ENCODE measurements at regions not wholly inside any gene's neighbourhood (a gene's known extent, or its start where the extent isn't known, plus 50 kb on each side); places are given as distances from the start of the nearest gene placed in this dataset.

DNA sequence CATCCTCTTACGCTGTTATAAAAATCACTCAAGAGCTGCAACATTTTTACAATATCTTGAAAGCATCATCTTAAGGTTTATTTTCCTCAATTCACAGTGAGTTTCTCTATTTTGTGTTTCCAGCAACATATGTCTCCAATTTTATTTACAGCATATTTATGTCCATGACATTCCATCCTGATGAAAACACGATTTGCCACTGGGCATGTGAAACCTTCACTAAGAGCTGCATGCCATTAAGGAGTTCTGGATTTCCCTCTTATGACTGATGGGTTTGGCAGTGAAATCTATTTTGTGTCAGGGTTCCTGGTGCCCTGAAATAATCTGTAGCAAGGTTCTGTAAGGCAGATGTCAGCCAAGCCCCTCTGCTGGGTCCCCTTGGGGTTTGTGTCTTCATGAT lies 527.6 kb upstream of the KLF12 start (continued):
- TF ChIP-seq PBX3 (IDR thresholded peaks at IDR 0.05; ENCODE audit: insufficient replicate concordance, low read depth, low read length) (no peak), ZBTB11 (CRISPR knock-in tag; IDR thresholded peaks at IDR 0.05) (no peak), SPI1 (IDR thresholded peaks at IDR 0.05; ENCODE audit: borderline replicate concordance, insufficient read depth, low read depth, low read length) (no peak), ZBTB4 (CRISPR knock-in tag; IDR thresholded peaks at IDR 0.05) (no peak)
- TF ChIP-seq, protein P1, sequence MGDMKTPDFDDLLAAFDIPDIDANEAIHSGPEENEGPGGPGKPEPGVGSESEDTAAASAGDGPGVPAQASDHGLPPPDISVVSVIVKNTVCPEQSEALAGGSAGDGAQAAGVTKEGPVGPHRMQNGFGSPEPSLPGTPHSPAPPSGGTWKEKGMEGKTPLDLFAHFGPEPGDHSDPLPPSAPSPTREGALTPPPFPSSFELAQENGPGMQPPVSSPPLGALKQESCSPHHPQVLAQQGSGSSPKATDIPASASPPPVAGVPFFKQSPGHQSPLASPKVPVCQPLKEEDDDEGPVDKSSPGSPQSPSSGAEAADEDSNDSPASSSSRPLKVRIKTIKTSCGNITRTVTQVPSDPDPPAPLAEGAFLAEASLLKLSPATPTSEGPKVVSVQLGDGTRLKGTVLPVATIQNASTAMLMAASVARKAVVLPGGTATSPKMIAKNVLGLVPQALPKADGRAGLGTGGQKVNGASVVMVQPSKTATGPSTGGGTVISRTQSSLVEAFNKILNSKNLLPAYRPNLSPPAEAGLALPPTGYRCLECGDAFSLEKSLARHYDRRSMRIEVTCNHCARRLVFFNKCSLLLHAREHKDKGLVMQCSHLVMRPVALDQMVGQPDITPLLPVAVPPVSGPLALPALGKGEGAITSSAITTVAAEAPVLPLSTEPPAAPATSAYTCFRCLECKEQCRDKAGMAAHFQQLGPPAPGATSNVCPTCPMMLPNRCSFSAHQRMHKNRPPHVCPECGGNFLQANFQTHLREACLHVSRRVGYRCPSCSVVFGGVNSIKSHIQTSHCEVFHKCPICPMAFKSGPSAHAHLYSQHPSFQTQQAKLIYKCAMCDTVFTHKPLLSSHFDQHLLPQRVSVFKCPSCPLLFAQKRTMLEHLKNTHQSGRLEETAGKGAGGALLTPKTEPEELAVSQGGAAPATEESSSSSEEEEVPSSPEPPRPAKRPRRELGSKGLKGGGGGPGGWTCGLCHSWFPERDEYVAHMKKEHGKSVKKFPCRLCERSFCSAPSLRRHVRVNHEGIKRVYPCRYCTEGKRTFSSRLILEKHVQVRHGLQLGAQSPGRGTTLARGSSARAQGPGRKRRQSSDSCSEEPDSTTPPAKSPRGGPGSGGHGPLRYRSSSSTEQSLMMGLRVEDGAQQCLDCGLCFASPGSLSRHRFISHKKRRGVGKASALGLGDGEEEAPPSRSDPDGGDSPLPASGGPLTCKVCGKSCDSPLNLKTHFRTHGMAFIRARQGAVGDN (IDR thresholded peaks at IDR 0.05), result no peak
